PC-9 (cell line): ENCODE measurements at regions not wholly inside any gene's neighbourhood (a gene's known extent, or its start where the extent isn't known, plus 50 kb on each side); places are given as distances from the start of the nearest gene placed in this dataset.

Experiments
- EZH2 ChIP-seq: fragments of 200-600 bp; sonication (generic); IDR thresholded peaks from 2 replicates; pipeline ENCODE4 v1.8.0; 2017; ENCODE audit warnings: antibody characterized with exemption, low read depth
- TF ChIP-seq, protein P1 (sequence below): fragments of 200-600 bp; sonication (generic); conservative IDR thresholded peaks from 2 replicates; pipeline ENCODE4 v1.6.1; 2017; ENCODE audit warnings: mixed run types, antibody characterized with exemption, mild to moderate bottlenecking, moderate library complexity

DNA sequence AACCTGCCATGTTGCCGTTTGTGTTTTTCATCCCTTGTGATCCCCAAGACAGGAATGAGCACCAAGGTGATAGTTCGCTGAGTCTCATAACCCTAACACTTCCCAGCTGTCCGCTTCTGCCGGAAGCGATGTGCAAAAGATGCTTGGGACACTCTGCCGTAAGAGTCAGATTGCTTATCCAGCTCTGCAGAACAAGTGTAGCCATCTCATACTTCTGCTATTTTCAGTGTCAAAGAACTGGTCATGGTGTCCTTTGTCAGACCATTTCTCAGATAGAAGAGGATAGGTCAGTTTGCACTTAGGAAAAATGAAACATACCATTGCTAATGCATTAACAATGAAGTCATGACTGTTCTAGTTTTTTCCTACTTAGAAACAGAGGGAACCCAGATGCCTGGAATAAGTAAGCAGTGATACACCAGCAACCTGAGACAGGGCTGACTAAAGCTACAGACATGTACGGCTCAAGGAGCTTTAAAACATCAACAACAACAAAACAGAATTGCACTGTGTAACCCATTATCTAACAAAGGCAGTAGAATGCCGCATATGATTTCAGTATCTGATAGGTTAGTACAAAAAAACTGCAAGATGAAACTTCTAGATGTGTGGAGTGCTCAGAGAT is 134.0 kb upstream of the IL12A start:
- no peak for TF ChIP-seq EZH2
- TF ChIP-seq, protein P1, sequence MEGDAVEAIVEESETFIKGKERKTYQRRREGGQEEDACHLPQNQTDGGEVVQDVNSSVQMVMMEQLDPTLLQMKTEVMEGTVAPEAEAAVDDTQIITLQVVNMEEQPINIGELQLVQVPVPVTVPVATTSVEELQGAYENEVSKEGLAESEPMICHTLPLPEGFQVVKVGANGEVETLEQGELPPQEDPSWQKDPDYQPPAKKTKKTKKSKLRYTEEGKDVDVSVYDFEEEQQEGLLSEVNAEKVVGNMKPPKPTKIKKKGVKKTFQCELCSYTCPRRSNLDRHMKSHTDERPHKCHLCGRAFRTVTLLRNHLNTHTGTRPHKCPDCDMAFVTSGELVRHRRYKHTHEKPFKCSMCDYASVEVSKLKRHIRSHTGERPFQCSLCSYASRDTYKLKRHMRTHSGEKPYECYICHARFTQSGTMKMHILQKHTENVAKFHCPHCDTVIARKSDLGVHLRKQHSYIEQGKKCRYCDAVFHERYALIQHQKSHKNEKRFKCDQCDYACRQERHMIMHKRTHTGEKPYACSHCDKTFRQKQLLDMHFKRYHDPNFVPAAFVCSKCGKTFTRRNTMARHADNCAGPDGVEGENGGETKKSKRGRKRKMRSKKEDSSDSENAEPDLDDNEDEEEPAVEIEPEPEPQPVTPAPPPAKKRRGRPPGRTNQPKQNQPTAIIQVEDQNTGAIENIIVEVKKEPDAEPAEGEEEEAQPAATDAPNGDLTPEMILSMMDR: no peak
